OCI-LY1 (cell line): ENCODE measurements at regions not wholly inside any gene's neighbourhood (a gene's known extent, or its start where the extent isn't known, plus 50 kb on each side); places are given as distances from the start of the nearest gene placed in this dataset.

Experiments
- H2AFZ ChIP-seq: fragments of 200-600 bp; sonication (generic), shearing (Covaris generic); 2 replicates; pipeline ENCODE4 v1.6.0; 2014; ENCODE audit warnings: antibody characterized with exemption, mild to moderate bottlenecking, low read length
- H3F3A ChIP-seq: fragments of 200-600 bp; sonication (generic), shearing (Covaris generic); 2 replicates; pipeline ENCODE4 v1.6.0; 2014; ENCODE audit warnings: mild to moderate bottlenecking, antibody characterized with exemption, low read length, moderate library complexity; ENCODE audit not compliant: insufficient read depth
- H3K27ac ChIP-seq: fragments of 200-600 bp; sonication (generic); 2 replicates; pipeline ENCODE4 v1.5.1; 2014; ENCODE audit warnings: low read length, mixed run types, mild to moderate bottlenecking, low read depth; ENCODE audit not compliant: poor library complexity, severe bottlenecking
- H3K27me3 ChIP-seq: fragments of 200-600 bp; sonication (generic); 2 replicates; pipeline ENCODE4 v1.6.0; 2014; ENCODE audit warnings: antibody characterized with exemption, mild to moderate bottlenecking, low read length, moderate library complexity; ENCODE audit not compliant: insufficient read depth
- H3K36me3 ChIP-seq: fragments of 200-600 bp; sonication (generic); 2 replicates; pipeline ENCODE4 v1.6.1; 2014; ENCODE audit warnings: mild to moderate bottlenecking, antibody characterized with exemption, low read length, moderate library complexity, mixed read lengths; ENCODE audit not compliant: insufficient read depth
- H3K4me1 ChIP-seq: fragments of 200-600 bp; sonication (generic); 2 replicates; pipeline ENCODE4 v1.5.1; 2014; ENCODE audit warnings: mild to moderate bottlenecking, low read length, moderate library complexity; ENCODE audit not compliant: insufficient read depth, severe bottlenecking
- H3K4me2 ChIP-seq: fragments of 200-600 bp; sonication (generic), shearing (Covaris generic); 2 replicates; pipeline ENCODE4 v1.6.1; 2014; ENCODE audit warnings: low read length
- H3K4me3 ChIP-seq: fragments of 200-600 bp; sonication (generic); 2 replicates; pipeline ENCODE4 v1.5.1; 2014; ENCODE audit warnings: low read length, low read depth, mild to moderate bottlenecking, mixed read lengths; ENCODE audit not compliant: poor library complexity, severe bottlenecking
- H3K79me2 ChIP-seq: fragments of 200-600 bp; shearing (Covaris generic); 2 replicates; pipeline ENCODE4 v1.6.1; 2016; ENCODE audit warnings: mixed run types, low read length, mixed read lengths; ENCODE audit not compliant: insufficient read depth
- H3K9ac ChIP-seq: fragments of 200-600 bp; sonication (generic), shearing (Covaris generic); 2 replicates; pipeline ENCODE4 v1.6.1; 2014; ENCODE audit warnings: mild to moderate bottlenecking, low read length, mixed read lengths
- H3K9me2 ChIP-seq: fragments of 200-600 bp; sonication (generic), shearing (Covaris generic); 2 replicates; pipeline ENCODE4 v1.6.1; 2014; ENCODE audit warnings: low read depth, mild to moderate bottlenecking, low read length, mixed read lengths
- H3K9me3 ChIP-seq: fragments of 200-600 bp; shearing (Covaris generic); 2 replicates; pipeline ENCODE4 v1.6.1; 2014; ENCODE audit warnings: low read length, mixed read lengths
- H4K20me1 ChIP-seq: fragments of 200-600 bp; sonication (generic), shearing (Covaris generic); 2 replicates; pipeline ENCODE4 v1.6.0; 2016; ENCODE audit warnings: mild to moderate bottlenecking, low read length; ENCODE audit not compliant: insufficient read depth
- EZH2 ChIP-seq: fragments of 200-600 bp; sonication (generic), shearing (Covaris generic); IDR thresholded peaks from 2 replicates; pipeline ENCODE4 v1.8.0; 2017; ENCODE audit warnings: borderline replicate concordance, mixed run types, mild to moderate bottlenecking, antibody characterized with exemption, low read length, moderate library complexity, mixed read lengths
- TF ChIP-seq, protein P1 (sequence below): fragments of 200-600 bp; sonication (generic), shearing (Covaris generic); IDR thresholded peaks from 2 replicates; pipeline ENCODE4 v1.5.1; 2017; ENCODE audit warnings: mild to moderate bottlenecking, antibody characterized with exemption, low read length, moderate library complexity, mixed read lengths

DNA sequence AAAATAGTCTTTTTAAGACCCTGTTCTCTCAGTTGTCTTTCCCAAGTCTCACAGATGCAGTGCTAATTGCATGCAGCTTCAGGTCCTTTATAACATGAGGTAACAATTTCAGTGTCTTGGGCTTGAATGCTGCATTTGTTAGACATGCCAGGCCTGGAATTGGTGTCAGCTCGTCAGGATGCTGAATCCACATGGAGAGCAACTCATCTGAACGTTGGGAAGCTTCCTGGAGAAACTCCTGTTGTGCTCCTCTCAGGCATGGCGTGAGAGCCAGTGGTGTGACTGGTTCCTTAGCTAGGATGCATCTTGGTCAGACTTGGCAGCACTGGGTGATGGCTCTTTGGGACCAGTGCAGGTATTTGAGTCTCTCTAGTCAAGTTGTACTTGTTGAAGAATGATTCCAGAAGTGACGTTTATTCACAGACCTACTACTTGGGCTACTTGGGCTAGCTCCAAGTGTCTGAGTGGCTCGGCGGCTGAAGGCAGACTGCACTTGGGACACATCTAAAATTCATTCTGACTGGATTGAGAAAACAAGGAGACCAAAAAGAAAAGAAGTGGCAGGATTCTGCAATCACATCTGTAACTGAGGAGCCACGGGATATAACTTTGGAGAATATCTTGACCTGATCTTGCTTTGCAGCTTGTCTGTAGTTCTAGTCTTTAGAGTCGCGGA, 134.8 kb upstream of the ARHGAP5 start:
- H3F3A ChIP-seq: no peaks in the 10 kb centered on the region
- no peak overlapping the region for H2AFZ ChIP-seq
- no peaks in the 10 kb centered on the region for H4K20me1 ChIP-seq
- no peaks in the 10 kb centered on the region for H3K36me3 ChIP-seq
- H3K9ac ChIP-seq: no peak overlapping the region
- H3K79me2 ChIP-seq: no peaks in the 10 kb centered on the region
- H3K27ac ChIP-seq: no peak overlapping the region
- H3K27me3 ChIP-seq: no peaks in the 10 kb centered on the region
- no peaks in the 10 kb centered on the region for H3K9me3 ChIP-seq
- H3K9me2 ChIP-seq: no peaks in the 10 kb centered on the region
- TF ChIP-seq, protein P1, sequence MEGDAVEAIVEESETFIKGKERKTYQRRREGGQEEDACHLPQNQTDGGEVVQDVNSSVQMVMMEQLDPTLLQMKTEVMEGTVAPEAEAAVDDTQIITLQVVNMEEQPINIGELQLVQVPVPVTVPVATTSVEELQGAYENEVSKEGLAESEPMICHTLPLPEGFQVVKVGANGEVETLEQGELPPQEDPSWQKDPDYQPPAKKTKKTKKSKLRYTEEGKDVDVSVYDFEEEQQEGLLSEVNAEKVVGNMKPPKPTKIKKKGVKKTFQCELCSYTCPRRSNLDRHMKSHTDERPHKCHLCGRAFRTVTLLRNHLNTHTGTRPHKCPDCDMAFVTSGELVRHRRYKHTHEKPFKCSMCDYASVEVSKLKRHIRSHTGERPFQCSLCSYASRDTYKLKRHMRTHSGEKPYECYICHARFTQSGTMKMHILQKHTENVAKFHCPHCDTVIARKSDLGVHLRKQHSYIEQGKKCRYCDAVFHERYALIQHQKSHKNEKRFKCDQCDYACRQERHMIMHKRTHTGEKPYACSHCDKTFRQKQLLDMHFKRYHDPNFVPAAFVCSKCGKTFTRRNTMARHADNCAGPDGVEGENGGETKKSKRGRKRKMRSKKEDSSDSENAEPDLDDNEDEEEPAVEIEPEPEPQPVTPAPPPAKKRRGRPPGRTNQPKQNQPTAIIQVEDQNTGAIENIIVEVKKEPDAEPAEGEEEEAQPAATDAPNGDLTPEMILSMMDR: no peak
- no peak for TF ChIP-seq EZH2
- H3K4me2 ChIP-seq: no peak overlapping the region
- H3K4me3 ChIP-seq: no peak overlapping the region
- H3K4me1 ChIP-seq: peaks cover 9% of the 10 kb centered on the region

DNA sequence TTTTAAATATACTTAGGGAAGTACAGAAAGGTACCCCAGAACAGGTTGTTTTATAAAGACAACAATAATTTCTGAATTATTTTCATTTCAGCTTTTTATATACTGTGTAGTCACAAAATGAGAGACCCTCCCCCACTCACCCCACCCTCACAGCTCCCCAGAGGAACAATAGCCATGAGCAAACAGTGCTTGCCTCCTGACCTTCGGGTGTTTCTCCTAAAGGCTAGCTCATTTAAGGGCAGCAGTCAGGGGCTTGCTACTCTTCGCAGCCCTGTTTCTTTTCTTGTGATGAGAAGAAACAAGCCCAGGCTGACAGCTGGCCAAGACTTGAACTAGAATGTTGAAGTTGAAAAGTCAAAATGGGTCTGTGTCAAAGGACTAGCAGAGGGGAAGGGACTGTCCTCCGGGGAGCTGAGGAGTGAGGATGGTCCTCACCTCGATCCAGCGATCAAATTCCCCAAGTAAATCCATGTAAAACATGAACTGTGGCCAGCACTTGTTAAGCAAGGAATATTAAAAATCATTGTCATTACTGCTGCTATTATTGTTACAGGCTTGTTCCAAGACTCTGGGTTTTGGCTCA, 133.8 kb upstream of the ARHGAP5 start:
- no peak overlapping the region for H3K4me3 ChIP-seq
- no peak overlapping the region for H3K27ac ChIP-seq
- no peaks in the 10 kb centered on the region for H3K9me2 ChIP-seq
- no peak overlapping the region for H3K4me2 ChIP-seq
- H3F3A ChIP-seq: no peaks in the 10 kb centered on the region
- TF ChIP-seq, protein P1: no peak
- TF ChIP-seq EZH2: no peak
- no peaks in the 10 kb centered on the region for H3K36me3 ChIP-seq
- no peaks in the 10 kb centered on the region for H3K27me3 ChIP-seq
- no peaks in the 10 kb centered on the region for H3K79me2 ChIP-seq
- no peak overlapping the region for H3K9ac ChIP-seq
- H3K4me1 ChIP-seq: peaks cover 9% of the 10 kb centered on the region
- H3K9me3 ChIP-seq: no peaks in the 10 kb centered on the region
- no peak overlapping the region for H2AFZ ChIP-seq
- no peaks in the 10 kb centered on the region for H4K20me1 ChIP-seq

DNA sequence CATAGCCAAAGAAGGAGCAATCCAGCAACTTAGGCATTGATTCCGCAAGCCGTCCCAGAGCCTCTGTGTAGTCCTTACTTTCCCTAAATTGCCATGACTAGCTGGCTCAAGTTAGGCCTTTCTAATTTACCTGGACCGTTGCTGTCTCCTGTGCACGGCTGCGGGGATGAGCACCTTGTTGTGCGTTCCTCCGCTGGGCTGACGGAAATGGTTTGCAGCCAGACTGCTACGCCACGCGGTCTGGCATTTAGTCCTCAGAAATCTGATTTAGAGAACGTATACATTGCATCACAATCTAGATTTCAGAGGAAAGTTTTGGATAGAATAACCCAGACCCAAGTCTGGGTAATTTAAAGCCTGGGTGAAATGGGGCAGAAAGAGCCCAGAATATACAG, 133.2 kb upstream of the ARHGAP5 start:
- H3K79me2 ChIP-seq: no peaks in the 10 kb centered on the region
- H3K9ac ChIP-seq: no peak overlapping the region
- no peak for TF ChIP-seq EZH2
- TF ChIP-seq, protein P1: no peak
- H3K27ac ChIP-seq: no peak overlapping the region
- no peaks in the 10 kb centered on the region for H4K20me1 ChIP-seq
- no peaks in the 10 kb centered on the region for H3K9me3 ChIP-seq
- no peaks in the 10 kb centered on the region for H3K36me3 ChIP-seq
- H3F3A ChIP-seq: no peaks in the 10 kb centered on the region
- H3K4me2 ChIP-seq: no peak overlapping the region
- H2AFZ ChIP-seq: no peak overlapping the region
- no peak overlapping the region for H3K4me3 ChIP-seq
- no peaks in the 10 kb centered on the region for H3K9me2 ChIP-seq
- peaks cover 9% of the 10 kb centered on the region for H3K4me1 ChIP-seq
- H3K27me3 ChIP-seq: no peaks in the 10 kb centered on the region
